ELR (cell line): ENCODE measurements at regions not wholly inside any gene's neighbourhood (a gene's known extent, or its start where the extent isn't known, plus 50 kb on each side); places are given as distances from the start of the nearest gene placed in this dataset.
"Not testable (repeated sequence)": the region's sequence is repeated elsewhere in the genome, so short reads cannot be mapped to it uniquely, and the experiment has no call there.

ENCODE experiments used
- DNase-seq: peaks from one replicate; pipeline ENCODE4 v3.0.0-alpha.2; 2015; ENCODE audit warnings: low read depth

DNA sequence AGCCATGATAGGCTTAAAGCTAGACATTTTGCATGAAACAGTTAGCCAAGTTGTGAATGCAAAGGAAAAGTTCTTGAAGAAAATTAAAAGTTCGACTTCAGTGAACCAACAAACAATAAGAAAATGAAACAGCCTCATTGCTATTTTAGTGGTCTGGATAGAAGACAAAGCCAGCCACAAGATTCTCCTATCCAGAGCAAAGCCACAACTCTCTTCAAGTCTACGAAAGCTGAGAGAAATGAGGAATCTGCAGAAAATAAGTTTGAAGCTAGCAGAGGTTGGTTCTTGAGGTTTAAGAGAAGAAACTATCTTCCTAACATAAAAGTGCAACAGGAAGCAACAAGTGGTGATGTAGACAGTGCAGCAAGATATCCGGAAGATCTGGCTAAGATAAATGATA is 271.4 kb upstream of the GRM3 start:
- no peak for DNase-seq

DNA sequence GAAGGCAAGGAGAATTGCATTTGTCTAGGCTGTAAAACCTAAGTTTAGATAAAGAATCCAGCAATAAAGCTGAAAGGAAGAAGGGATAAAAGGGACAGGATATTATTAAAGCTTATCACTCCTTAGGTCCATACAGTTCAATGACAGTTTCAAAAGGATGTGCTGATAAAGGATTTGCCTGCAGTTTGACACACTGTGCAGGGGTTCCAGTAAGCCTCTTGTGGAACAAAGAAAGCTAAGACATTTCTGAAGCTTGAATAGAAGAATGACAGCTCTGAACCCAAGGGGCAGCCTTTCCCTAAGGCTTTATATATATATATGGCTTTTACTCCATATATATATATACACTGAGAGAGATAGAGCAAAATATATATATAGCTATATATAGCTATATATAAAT is 276.8 kb upstream of the GRM3 start:
- no peak for DNase-seq

DNA sequence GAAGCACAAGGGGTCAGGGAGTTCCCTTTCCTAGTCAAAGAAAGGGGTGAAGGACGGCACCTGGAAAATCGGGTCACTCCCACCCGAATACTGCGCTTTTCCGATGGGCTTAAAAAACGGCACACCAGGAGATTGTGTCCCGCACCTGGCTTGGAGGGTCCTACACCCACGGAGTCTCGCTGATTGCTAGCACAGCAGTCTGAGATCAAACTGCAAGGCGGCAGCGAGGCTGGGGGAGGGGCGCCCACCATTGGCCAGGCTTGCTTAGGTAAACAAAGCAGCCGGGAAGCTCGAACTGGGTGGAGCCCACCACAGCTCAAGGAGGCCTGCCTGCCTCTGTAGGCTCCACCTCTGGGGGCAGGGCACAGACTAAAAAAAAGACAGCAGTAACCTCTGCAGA is 303.3 kb upstream of the GRM3 start:
- not testable (repeated sequence) for DNase-seq

DNA sequence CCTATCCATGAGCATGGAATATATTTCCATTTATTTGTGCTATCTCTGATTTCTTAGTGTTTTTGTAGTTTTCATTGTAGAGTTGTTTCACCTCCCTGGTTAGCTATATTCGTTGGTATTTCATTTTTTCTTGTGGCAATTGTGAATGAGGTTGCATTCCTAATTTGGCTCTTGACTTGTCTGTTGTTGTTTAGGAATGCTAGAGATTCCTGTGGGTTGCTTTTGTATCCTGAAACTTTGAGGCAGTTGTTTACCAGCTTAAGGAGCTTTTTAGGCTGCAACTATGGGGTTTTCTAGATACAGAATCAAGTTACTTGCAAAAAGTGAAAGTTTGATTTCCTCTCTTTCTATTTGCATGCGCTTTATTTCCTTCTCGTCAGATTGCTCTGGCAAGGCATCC is 304.7 kb upstream of the GRM3 start:
- no peak for DNase-seq

DNA sequence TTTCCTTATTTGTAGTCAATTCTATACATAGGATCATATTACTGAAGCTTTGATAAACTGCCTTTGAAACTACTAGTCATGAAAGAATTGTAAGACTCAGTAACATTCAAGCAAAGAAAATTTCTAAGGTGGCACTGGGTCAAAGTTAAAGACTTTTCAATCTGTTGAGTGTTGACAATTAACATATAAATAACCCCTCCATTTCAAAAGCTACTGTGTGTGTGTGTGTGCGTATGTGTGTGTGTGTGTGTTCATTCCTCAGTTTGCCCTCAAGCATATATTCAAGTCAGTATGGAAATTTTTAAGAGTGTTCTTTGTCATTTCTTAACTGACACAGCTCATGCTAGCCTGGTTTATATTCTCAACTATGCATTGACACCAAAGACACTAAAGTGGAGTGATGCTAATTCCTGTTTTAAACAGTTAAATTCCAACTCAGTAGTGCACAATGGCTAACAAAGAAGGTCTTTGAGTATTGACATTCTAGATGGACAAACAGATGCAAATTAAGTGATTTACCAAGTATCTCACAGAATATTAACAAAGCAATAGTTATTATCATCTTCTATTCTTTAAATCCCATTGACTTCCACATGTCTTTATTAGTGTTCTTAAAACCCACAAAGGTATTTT is 314.8 kb upstream of the GRM3 start:
- no peak for DNase-seq

DNA sequence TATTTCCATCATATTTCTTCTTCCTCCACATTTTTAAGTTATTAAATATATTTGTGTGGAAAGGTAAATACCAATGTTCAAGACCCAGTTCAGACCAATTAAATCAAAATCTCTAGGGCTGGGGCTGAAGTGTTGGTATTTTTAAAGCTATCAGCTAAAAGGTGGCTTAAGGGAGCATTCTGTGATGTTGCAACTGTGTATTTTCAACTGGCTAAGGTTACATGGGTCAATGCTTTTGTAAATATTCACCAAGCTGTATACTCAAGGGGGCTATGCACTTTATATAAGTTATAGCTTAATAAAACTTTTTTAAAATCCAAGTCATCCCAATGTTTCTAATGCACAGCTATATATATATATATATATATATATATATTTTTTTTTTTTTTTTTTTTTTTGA is 316.9 kb upstream of the GRM3 start:
- DNase-seq = no peak

DNA sequence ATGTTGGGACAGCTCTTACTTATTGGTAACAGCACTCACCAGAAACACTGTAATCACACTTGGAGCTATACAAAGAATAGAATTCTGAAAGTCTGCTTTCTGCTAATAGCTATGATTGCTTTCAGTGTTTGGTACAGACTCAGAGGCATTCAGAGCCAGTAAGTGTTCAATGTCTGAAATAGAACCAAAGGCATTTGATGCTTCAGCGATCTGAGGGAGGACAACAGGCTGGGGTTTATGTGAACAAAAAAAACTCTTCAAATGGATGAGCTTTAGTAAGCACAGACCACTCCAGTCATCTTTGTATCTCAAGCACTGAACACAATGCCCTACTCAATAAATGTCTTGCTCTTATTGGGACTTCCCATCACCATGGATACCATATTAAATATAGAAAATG is 322.8 kb upstream of the GRM3 start:
- DNase-seq = no peak

DNA sequence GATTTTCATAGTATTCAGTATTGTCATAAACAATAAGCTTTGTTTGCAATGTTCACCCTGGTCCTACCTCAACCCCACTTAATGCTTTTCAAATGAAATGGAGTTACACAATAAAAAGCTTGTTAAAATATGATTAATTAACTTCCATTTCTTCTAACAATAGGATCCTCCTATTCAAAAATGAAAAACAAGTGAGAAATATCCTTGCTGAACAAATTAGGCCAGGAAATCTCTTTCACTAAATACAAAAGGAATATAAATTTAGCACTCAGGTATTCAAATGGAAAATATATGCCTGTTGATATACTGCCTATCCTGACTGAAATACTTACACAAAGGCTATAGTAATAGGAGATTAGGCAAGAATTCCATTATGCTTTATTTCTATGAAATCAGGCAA is 323.4 kb upstream of the GRM3 start:
- DNase-seq = no peak

DNA sequence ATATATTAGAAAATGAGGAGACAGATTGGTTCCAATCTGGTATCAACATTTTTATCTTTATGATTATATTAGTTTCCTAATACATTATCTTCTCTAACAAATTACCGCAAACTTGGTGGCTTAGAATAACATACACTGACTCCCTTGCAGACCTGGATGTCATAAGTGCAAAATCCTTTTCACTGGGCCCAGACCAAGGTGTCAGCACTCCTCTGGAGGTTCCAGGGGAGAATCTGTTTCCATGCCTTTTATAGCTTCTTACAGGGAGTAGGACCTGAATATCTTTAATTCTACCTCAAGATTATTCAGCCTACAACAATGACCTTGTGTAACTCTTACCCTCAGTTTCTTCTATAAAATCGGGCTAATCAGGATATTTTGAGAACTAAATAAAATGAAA is 329.9 kb upstream of the GRM3 start:
- no peak for DNase-seq

DNA sequence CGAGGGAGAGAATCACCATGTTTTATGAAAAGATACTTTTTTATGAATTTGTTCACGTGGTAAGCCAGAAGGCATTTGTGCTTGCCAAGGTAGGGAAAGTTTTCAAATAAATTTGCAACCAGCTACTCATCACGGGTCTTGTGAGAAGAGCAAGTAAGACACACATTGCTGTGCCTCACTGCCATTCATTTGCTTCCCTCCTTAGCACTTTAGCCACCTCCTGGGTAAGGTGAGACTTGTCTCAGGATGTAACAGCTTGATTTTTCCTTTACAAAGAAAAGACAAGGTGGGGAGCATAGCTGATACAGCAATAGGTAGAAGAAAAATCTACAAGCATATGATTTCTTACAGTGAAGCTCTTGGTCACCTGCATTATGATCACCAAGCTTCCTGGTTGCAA is 342.4 kb upstream of the GRM3 start:
- DNase-seq = no peak

DNA sequence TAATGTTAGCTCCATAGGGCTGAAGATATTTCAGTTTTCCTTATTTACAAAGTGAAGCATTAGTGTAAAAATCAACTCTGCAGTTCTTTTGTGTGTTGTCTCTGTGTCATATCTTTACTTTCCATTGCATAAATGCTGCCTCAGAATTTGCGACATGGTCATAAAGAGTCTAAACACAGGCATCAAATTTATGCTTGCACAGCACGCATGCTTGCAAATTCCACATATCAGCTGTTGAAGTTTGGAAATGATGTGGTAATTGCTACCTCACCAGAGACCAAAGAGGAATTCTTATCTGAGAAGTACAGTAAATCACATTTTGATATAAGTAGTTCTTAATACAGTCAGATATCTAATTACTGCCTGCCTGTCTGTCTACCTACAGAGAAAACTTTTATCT is 348.2 kb upstream of the GRM3 start:
- DNase-seq = no peak

DNA sequence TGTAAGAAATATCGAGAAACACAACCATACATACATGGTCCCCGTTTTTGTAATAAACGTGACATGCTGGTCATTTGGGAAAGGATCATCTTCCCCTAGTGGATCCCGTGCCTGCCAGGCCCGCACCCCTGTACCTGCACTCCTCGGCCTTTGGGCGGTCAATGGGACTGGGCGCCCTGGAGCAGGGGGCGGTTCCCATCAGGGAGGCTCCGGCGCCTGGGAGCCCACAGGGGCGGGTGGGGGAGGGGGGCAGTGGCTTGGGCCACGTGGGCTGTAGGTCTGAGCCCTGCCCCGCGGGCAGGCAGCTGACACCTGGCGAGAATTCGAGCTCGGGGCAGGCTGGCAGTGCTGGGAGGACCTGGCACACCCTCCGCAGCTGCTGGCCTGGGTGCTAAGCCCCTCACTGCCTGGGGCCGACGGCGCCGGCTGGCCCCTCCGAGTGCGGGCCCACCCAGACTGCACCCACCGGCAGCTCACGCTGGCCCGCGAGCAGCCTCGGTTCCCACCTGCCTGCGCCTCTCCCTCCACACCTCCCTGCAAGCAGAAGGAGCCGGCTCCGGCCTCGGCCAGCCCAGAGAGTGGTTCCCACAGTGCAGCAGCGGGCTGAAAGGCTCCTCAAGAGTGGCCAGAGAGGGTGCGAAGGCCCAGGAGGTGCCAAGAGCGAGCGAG is 361.6 kb upstream of the GRM3 start:
- no peak for DNase-seq

DNA sequence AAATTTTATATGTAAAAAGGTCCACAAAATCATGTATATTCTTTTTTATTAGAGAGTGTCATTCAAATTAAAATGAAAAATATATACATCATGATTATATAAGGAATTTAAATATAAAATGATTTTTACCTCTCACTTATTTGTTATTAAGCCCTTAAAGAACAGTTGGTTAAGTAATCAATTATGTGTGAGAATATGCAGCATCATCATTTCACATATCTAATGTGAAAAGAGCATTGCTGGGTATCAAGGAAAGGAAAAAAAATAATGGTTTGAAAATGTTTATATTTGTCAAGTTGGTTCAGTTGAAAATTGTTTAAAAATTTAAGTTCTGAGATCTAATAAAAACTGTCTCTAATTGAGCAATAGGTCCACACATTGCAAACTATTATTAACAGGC is 363.6 kb upstream of the GRM3 start:
- no peak for DNase-seq

DNA sequence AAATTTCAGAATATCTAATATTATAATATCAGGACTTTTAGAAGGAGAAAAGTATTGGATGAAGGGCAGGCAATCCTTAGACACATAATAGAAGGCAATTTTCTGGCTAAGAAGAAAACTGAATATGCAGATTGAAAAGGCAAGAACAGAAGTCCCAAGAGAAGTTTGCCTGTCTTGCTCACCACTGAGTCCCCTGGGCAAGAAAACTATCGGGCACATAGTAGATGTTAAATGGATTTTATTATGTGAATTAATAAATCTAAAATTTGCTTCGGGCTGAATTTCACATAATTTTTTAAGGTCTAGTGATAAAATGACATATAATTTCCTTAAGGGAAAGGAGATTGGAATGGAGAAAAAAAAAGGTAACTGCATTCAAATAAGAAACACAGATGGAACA is 380.9 kb upstream of the GRM3 start:
- no peak for DNase-seq

DNA sequence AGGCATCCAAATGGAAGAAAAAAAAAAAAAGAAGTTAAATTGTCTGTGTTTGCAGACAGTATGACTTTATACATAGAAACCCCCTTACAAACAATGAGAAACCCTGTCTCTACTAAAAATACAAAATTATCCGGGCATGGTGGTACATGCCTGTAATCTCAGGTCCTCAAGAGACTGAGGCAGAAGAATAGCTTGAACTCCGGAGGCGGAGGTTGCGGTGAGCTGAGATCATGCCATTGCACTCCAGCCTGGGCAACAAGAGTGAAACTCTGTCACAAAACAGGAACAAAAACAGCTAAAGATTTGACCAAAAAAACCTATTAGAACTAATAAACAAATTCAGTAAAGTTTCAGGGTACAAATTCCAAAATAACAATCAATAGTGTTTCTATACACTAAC is 385.8 kb upstream of the GRM3 start:
- DNase-seq = no peak

DNA sequence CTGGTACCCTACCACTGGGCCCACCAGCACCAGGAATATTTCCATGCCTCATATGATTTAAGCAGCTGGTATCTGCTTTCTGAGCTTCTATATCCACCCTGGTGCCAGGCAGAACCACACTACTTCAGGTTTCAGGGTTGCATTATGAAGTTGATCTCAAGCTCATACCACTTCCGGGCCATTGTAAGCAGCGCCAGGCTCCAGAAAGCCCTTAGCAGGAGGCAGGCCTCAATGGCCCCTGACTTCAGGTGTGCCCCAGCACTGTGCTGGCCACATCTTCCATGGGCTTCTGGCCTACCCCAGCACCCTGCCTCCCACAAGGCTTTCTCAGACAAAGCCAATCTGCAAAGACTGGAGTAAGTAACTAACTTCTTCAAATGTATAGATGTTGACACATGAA is 391.3 kb upstream of the GRM3 start:
- DNase-seq = no peak

DNA sequence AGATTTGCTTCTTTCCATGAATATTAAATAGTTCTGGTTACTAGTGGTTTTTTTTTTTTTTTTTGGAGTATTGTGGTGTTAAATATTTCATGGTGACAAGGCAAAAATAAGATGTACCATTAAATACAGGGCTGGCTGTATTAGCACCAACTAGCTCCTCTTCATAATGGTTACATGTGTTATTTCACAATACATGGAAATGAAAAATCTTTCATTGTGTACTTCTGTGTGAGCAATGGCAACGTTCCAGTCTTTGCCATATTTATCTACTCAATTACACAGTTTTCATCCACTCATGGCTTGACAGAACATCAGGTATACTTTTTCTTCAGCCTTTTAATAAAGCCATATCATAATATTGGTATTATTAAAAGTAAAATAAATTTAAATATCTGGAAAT is 394.7 kb upstream of the GRM3 start:
- no peak for DNase-seq

DNA sequence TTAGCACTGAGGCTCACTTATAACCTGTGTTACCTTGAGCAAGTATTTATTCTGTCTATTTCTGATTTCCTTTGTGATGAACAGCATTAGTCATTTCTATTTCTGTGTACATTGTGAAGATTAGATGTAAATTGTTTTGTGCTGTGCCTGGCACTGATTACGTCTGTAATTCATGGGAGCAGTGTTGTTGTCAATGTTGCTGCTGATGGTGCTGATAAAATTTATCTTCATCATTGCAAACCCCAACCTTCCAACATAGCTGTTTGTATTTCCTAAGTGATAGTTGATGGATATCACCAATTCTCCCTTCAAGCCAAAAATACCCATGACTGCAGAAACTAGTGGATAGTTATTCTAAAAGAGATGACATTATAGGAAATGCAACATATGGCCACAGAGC is 400.5 kb upstream of the GRM3 start:
- no peak for DNase-seq

DNA sequence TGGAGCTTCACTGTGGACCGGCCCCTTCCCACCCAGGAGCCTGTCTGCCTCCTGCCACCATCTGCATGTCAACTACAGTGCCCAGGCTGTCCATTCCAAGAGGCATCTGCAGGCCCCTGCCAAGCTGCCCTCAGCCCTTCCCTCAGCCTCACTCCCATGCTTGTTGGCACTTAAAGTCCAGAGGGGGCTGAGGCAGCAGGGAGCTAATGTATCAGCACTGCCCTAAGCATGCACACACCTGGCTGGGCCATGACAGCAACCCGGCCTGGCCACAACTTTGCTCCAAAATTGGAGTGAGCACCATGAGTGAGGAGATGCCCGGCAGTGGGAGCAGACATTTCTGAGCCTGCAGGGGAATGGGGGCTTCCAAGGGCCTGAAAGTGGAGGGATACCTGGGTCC is 417.5 kb upstream of the GRM3 start:
- no peak for DNase-seq

DNA sequence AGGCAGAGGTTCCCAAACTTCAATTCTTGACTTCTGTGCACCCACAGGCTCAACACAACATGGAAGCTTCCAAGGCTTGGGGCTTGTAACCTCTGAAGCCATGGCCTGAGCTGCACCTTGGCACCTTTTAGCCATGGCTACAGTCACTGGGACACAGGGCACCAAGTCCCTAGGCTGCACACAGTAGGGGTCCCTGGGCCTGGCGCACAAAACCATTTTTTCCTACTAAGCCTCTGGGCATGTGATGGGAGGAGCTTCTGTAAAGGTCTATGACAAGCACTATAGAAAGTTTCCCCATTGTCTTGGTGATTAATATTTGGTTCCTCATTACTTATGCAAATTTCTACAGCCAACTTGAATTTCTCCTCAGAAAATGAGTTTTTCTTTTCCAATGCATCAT is 420.9 kb upstream of the GRM3 start:
- no peak for DNase-seq

DNA sequence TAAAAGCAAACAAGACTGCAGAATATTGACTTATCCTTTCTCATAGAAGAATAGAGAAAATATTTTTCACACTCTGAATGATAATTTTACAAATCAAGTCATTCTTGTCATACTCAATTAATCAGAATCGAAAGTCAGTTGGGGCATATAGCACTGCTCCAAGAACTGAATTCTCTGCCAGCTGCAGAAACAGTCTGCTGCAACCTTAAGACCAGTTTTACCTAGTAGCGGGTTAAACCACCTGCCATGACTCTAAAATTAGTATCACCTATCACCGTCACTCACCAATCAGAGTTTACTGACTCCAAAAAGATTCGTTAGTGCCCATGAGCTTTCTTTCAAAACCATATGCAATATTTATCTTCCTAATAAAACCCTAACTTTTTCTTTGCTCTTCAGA is 429.0 kb upstream of the GRM3 start:
- no peak for DNase-seq

DNA sequence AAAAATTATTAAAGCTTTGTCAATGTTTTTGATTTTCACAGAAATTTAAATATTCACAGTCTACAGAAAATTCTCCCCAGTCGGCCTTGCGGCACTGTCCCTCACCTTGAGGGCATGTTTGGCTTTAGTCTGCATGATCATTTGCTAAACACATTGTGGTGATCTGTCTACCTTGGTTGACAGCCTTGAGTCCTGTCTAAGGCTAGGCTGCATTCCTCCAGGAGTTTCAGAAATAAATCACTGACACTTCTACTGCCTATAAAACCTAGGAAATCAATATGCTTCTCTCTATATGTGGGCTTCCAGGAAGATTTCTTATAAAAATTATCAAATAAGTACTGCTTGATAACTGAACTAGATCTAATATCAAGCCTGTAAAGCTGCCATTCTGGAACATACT is 430.7 kb upstream of the GRM3 start:
- DNase-seq = no peak

DNA sequence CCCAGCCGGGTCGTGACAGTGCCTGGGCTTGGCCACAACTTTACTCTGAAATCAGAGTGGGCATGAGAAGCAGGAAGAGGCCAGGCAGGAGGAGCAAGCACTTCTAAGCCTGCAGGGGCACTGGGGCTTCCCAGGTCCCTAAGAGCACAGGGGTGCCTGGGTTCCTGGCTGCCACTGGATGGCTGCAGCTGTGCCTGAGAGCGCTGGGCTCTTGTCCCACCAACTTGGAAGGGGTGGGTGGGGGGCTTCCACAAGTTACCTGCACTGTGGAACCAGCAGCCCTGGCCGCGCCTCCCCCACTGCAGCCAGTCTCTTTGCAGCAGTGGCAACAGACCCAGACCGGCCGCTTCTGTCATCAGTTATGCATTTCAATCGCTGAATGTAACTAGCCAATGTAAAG is 434.7 kb upstream of the GRM3 start:
- no peak for DNase-seq

DNA sequence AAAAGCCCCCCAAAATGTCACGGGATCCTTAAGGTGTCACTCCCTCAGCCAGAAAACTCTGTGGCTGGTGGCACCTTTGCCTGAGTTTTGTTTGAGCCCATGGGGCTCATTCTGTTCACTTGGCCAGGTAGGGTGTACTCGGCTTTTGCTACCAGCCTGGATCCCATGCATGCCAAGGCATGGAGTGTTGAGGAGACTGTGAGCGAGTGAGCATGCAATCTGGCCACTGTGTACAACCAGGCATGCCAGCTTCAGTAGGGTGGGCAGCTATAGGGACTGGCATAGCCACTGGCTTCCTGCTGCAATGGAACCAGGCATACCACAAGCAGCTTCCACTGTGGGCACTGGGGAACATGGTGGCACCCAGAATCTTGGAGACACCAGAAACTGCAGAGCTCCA is 436.0 kb upstream of the GRM3 start:
- no peak for DNase-seq

DNA sequence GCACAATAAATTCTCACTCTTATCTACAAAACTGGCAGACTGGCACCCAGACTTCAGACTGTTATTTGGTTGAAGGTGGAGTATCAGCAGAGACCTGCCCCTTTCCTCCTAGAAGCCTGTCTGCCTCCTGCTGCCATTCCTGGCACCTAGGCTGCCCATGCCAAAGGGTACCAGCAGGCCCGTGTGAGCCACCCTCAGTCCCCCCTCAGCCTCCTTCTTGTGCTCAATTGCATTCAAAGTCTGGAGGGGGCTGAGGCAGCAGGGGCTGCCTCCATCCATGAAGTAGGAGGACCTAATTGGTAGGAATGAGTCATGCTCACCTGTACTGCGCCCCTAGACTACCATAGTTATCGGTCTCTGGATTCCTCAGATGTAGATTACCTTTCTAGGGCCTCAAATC is 440.9 kb upstream of the GRM3 start:
- no peak for DNase-seq
